ENCODE measurements at regions not wholly inside any gene's neighbourhood (a gene's known extent, or its start where the extent isn't known, plus 50 kb on each side); places are given as distances from the start of the nearest gene placed in this dataset.

DNA sequence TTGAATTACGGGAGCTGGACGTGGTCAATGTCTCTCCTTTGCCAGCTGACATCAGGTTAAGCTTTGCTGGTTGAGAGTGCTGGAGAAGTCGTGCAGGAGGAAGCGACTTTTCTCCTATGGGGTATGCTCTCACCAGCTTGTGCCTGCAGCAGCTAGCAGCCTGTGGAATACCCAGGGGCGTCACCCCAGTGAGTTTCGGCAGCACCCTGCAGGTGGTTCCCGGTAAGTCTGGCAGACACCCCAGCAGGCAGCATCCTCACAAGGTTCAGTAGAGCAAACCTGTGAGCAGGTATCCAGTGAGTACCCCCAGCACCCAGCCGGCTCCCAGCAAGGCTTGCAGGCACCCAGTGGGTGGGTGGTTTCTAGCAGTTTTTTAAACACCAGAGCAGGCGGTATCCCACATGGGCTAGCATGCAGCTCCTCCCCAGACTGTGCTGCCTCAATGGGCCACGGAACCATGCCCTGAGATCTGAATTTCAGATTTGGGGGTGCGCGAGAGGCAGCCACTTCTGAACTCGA lies 74.8 kb upstream of the SVIL start (continued):
- TF ChIP-seq SNRNP70 (optimal IDR thresholded peaks at IDR 0.05; ENCODE audit: low read depth, low read length): no peak

DNA sequence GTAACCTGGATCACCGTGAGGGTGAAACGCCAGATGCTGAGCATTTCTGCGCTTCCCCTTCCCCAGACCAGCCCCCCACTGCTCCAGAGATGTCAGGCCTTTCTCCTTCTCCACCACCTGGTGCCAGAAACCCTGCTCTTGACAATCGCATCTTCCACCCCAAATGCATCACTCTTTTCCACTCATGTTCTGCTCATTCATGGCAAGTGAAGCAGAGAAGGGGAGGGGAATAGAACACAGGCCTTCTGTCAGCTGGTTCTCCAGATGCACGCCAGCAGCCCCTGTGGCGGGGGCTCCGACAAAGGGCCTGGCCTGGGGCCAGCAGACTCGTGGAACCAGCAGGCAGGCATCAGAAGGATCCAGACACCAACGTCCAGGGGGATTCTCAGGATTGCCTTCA lies 68.5 kb upstream of the SVIL start:
- FAIRE-seq (no peak), ATAC-seq (no peak), DNase-seq (ENCODE audit: extremely low read depth in 1 of 4, low spot score in 3 of 4) (no peak)
- no TSS peak for BruUV-seq (replicated peaks)
- Histone ChIP-seq H2AFZ (ENCODE audit: low read depth, low read length) (no peak overlapping the region), H3K4me2 (ENCODE audit: insufficient read depth, low read length) (no peak overlapping the region), H3K36me3 (ENCODE audit: control insufficient read depth, insufficient read depth, low read length) (no peaks in the 10 kb centered on the region), H3K4me3 (no peak overlapping the region), H3K9me1 (ENCODE audit: control insufficient read depth, insufficient read depth, low read length) (no peaks in the 10 kb centered on the region), H4K20me1 (replicated peaks; ENCODE audit: control insufficient read depth, insufficient read depth, low read length) (no peaks in the 10 kb centered on the region), H3K27me3 (ENCODE audit: control insufficient read depth in 2 of 2, insufficient read depth in 2 of 2, low read length in 2 of 2) (peaks cover 3 to 5% of the 10 kb centered on the region in 2 experiments; a peak in 3 of 5 replicates), H3K79me2 (ENCODE audit: control insufficient read depth, insufficient read depth, low read length) (no peaks in the 10 kb centered on the region), H3K9me3 (replicated peaks; ENCODE audit: control insufficient read depth, insufficient read depth, low read depth, low read length) (no peaks in the 10 kb centered on the region), H3K4me1 (replicated peaks in 1 of 2; ENCODE audit: control insufficient read depth in 2 of 2, insufficient read depth in 2 of 2, low read length in 2 of 2) (no peaks in the 10 kb centered on the region), H3K27ac (ENCODE audit: extremely low read depth, low read depth, low read length) (no peak overlapping the region), H3K9ac (ENCODE audit: insufficient read depth in 1 of 2, low read depth in 2 of 2, low read length in 2 of 2) (no peak overlapping the region)
- ChIA-PET POLR2A (interaction anchor here (0.6 kb wide), 1 partner anchor 231 kb away, joined by 3 read pairs; no protein-coding TSS in a partner anchor), CTCF (ENCODE audit: low intra/inter-chr PET ratio) (no interaction called here)
- in situ Hi-C loops (cut with MboI): no loop called here
- intact Hi-C loops (cut with micrococcal nuclease): no loop called here
- 2% methylated on average over 8 of the region's 9 CpGs for WGBS (ENCODE audit: insufficient coverage, low coverage, missing lambda C conversion rate)
- no peak for TF ChIP-seq ZNF134 (CRISPR knock-in tag; conservative IDR thresholded peaks at IDR 0.05)
- no peak for TF ChIP-seq TAL1 (IDR thresholded peaks at IDR 0.05)
- TF ChIP-seq, protein P1, sequence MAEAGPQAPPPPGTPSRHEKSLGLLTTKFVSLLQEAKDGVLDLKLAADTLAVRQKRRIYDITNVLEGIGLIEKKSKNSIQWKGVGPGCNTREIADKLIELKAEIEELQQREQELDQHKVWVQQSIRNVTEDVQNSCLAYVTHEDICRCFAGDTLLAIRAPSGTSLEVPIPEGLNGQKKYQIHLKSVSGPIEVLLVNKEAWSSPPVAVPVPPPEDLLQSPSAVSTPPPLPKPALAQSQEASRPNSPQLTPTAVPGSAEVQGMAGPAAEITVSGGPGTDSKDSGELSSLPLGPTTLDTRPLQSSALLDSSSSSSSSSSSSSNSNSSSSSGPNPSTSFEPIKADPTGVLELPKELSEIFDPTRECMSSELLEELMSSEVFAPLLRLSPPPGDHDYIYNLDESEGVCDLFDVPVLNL (CRISPR knock-in tag; IDR thresholded peaks at IDR 0.05; ENCODE audit: low read depth): no peak
- TF ChIP-seq, protein P2, sequence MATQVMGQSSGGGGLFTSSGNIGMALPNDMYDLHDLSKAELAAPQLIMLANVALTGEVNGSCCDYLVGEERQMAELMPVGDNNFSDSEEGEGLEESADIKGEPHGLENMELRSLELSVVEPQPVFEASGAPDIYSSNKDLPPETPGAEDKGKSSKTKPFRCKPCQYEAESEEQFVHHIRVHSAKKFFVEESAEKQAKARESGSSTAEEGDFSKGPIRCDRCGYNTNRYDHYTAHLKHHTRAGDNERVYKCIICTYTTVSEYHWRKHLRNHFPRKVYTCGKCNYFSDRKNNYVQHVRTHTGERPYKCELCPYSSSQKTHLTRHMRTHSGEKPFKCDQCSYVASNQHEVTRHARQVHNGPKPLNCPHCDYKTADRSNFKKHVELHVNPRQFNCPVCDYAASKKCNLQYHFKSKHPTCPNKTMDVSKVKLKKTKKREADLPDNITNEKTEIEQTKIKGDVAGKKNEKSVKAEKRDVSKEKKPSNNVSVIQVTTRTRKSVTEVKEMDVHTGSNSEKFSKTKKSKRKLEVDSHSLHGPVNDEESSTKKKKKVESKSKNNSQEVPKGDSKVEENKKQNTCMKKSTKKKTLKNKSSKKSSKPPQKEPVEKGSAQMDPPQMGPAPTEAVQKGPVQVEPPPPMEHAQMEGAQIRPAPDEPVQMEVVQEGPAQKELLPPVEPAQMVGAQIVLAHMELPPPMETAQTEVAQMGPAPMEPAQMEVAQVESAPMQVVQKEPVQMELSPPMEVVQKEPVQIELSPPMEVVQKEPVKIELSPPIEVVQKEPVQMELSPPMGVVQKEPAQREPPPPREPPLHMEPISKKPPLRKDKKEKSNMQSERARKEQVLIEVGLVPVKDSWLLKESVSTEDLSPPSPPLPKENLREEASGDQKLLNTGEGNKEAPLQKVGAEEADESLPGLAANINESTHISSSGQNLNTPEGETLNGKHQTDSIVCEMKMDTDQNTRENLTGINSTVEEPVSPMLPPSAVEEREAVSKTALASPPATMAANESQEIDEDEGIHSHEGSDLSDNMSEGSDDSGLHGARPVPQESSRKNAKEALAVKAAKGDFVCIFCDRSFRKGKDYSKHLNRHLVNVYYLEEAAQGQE (IDR thresholded peaks at IDR 0.05; ENCODE audit: borderline replicate concordance): no peak
- TF ChIP-seq, protein P2 (CRISPR knock-in tag; IDR thresholded peaks at IDR 0.05; ENCODE audit: low read depth): no peak
- no peak for TF ChIP-seq LEF1 (IDR thresholded peaks at IDR 0.05)
- no peak for TF ChIP-seq ELF4 (CRISPR knock-in tag; IDR thresholded peaks at IDR 0.05)
- TF ChIP-seq HIVEP1 (CRISPR knock-in tag; IDR thresholded peaks at IDR 0.05): no peak
- TF ChIP-seq, protein P3, sequence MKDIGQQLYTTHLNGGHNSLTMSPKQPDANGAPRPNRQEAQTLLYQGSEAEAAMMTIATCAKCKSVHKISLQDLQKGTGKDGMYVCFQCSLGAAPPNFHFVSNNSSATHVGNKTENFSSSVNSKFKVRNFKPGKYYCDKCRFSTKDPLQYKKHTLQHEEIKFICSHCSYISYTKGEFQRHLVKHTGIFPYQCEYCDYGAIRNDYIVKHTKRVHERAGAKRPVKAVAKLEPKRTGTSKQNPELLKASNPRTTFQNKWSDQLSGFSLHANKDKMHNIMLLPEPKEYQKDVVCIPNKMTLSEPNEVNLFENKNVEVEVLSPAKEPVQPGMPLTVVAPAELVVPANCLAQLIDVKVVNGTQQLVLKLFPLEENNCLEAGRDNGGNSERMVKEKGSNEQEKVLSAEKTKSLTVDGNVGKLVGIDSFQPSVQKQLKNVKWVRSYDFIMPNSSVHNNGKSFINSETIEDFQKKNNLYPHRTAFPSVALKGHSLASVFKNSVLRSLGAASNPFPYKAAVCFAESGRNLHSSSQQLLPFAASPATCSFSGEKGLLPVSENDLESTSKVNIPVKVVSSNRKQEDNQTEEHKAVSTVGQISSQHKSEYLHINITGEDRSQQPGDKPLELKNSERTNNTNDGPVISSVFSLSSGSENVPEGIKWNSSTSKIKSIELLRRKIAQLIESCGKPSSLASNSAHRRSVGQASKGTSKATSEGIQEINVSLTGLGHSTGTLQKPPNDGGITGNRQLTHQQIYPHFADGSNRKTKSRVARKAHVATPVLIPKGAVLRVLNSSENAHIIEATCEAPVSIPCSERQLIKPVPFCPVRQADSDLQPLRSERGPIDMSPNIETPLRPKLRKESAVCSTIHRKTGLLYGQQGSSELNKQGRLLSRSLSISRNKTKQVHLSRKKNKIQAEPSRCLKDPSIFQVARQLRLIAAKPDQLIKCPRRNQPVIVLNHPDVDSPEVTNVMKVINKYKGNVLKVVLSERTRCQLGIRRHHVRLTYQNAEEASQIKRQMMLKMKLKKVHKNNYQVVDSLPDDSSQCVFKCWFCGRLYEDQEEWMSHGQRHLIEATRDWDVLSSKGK (CRISPR knock-in tag; IDR thresholded peaks at IDR 0.05): no peak

Data from K562 (cell line).